ENCODE measurements at regions not wholly inside any gene's neighbourhood (a gene's known extent, or its start where the extent isn't known, plus 50 kb on each side); places are given as distances from the start of the nearest gene placed in this dataset.
"Not testable (repeated sequence)": the region's sequence is repeated elsewhere in the genome, so short reads cannot be mapped to it uniquely, and the experiment has no call there.

- Histone ChIP-seq H4K20me1 (ENCODE audit: insufficient read depth, low read length) (no peaks in the 10 kb centered on the region), H3K36me3 (ENCODE audit: insufficient read depth, low read length) (no peaks in the 10 kb centered on the region), H3K4me2 (ENCODE audit: insufficient read depth, low read length) (no peak overlapping the region), H3K27me3 (ENCODE audit: insufficient read depth, low read length, poor library complexity) (no peaks in the 10 kb centered on the region), H3K4me1 (ENCODE audit: insufficient read depth, low read length) (no peaks in the 10 kb centered on the region), H3K79me2 (ENCODE audit: insufficient read depth, low read length) (no peaks in the 10 kb centered on the region), H3K4me3 (ENCODE audit: low read depth in 1 of 2, low read length in 2 of 2) (no peak overlapping the region), H3K27ac (ENCODE audit: low read length) (no peak overlapping the region), H2AFZ (ENCODE audit: low read depth, low read length) (no peak overlapping the region), H3K9ac (ENCODE audit: low read depth, low read length) (no peak overlapping the region), H3K9me3 (ENCODE audit: insufficient read depth, low read length, severe bottlenecking) (no peaks in the 10 kb centered on the region)
- no peak for TF ChIP-seq EZH2 (IDR thresholded peaks at IDR 0.05; ENCODE audit: borderline replicate concordance, low read depth, low read length, severe bottlenecking)
- TF ChIP-seq CTCF (IDR thresholded peaks at IDR 0.05; ENCODE audit: borderline replicate concordance, extremely low read depth, low read length, poor library complexity, severe bottlenecking) = no peak
- ATAC-seq (ENCODE audit: insufficient read depth, low read depth) (no peak), DNase-seq (no peak)
These were observed 1297.6 kb upstream of the ALCAM start for GRCh38 chr3:104069114-104069513.

- no peak overlapping the region for H2AFZ ChIP-seq (ENCODE audit: low read depth, low read length)
- no peak for DNase-seq
- no peak for ATAC-seq (ENCODE audit: insufficient read depth, low read depth)
These were observed 1295.8 kb upstream of the ALCAM start for GRCh38 chr3:104070906-104071305.

GRCh38 chr3:104080088-104080626 is 1286.6 kb upstream of the ALCAM start:
- Histone ChIP-seq H3K79me2 (ENCODE audit: insufficient read depth, low read length) (no peaks in the 10 kb centered on the region), H3K27ac (ENCODE audit: low read length) (no peak overlapping the region), H2AFZ (ENCODE audit: low read depth, low read length) (no peak overlapping the region), H3K36me3 (ENCODE audit: insufficient read depth, low read length) (no peaks in the 10 kb centered on the region), H4K20me1 (ENCODE audit: insufficient read depth, low read length) (no peaks in the 10 kb centered on the region), H3K9ac (ENCODE audit: low read depth, low read length) (no peak overlapping the region), H3K4me1 (ENCODE audit: insufficient read depth, low read length) (no peaks in the 10 kb centered on the region), H3K4me3 (ENCODE audit: low read depth in 1 of 2, low read length in 2 of 2) (no peak overlapping the region), H3K9me3 (ENCODE audit: insufficient read depth, low read length, severe bottlenecking) (no peaks in the 10 kb centered on the region), H3K4me2 (ENCODE audit: insufficient read depth, low read length) (no peak overlapping the region), H3K27me3 (ENCODE audit: insufficient read depth, low read length, poor library complexity) (no peaks in the 10 kb centered on the region)
- DNase-seq (no peak), ATAC-seq (ENCODE audit: insufficient read depth, low read depth) (no peak)
- TF ChIP-seq EZH2 (IDR thresholded peaks at IDR 0.05; ENCODE audit: borderline replicate concordance, low read depth, low read length, severe bottlenecking) (no peak), CTCF (IDR thresholded peaks at IDR 0.05; ENCODE audit: borderline replicate concordance, extremely low read depth, low read length, poor library complexity, severe bottlenecking) (no peak)

More at GRCh38 chr3:104070906-104071305, 1295.8 kb upstream of the ALCAM start:
- no peaks in the 10 kb centered on the region for H3K36me3 ChIP-seq (ENCODE audit: insufficient read depth, low read length)
- no peak overlapping the region for H3K4me2 ChIP-seq (ENCODE audit: insufficient read depth, low read length)
- no peaks in the 10 kb centered on the region for H3K79me2 ChIP-seq (ENCODE audit: insufficient read depth, low read length)
- H3K4me3 ChIP-seq (ENCODE audit: low read depth in 1 of 2, low read length in 2 of 2) = no peak overlapping the region
- H3K4me1 ChIP-seq (ENCODE audit: insufficient read depth, low read length) = no peaks in the 10 kb centered on the region
- H3K9me3 ChIP-seq (ENCODE audit: insufficient read depth, low read length, severe bottlenecking) = no peaks in the 10 kb centered on the region
- H3K27me3 ChIP-seq (ENCODE audit: insufficient read depth, low read length, poor library complexity) = no peaks in the 10 kb centered on the region
- no peak overlapping the region for H3K27ac ChIP-seq (ENCODE audit: low read length)
- H3K9ac ChIP-seq (ENCODE audit: low read depth, low read length) = no peak overlapping the region
- TF ChIP-seq CTCF (IDR thresholded peaks at IDR 0.05; ENCODE audit: borderline replicate concordance, extremely low read depth, low read length, poor library complexity, severe bottlenecking) = no peak
- no peak for TF ChIP-seq EZH2 (IDR thresholded peaks at IDR 0.05; ENCODE audit: borderline replicate concordance, low read depth, low read length, severe bottlenecking)
- no peaks in the 10 kb centered on the region for H4K20me1 ChIP-seq (ENCODE audit: insufficient read depth, low read length)

GRCh38 chr3:104088738-104089137 is 1278.0 kb upstream of the ALCAM start:
- no peaks in the 10 kb centered on the region for H3K27me3 ChIP-seq (ENCODE audit: insufficient read depth, low read length, poor library complexity)
- H3K79me2 ChIP-seq (ENCODE audit: insufficient read depth, low read length) = no peaks in the 10 kb centered on the region
- DNase-seq = no peak
- H3K9me3 ChIP-seq (ENCODE audit: insufficient read depth, low read length, severe bottlenecking) = no peaks in the 10 kb centered on the region
- no peak for TF ChIP-seq CTCF (IDR thresholded peaks at IDR 0.05; ENCODE audit: borderline replicate concordance, extremely low read depth, low read length, poor library complexity, severe bottlenecking)
- TF ChIP-seq EZH2 (IDR thresholded peaks at IDR 0.05; ENCODE audit: borderline replicate concordance, low read depth, low read length, severe bottlenecking) = no peak
- no peak overlapping the region for H3K27ac ChIP-seq (ENCODE audit: low read length)
- H3K4me3 ChIP-seq (ENCODE audit: low read depth in 1 of 2, low read length in 2 of 2) = no peak overlapping the region
- H3K36me3 ChIP-seq (ENCODE audit: insufficient read depth, low read length) = no peaks in the 10 kb centered on the region
- H3K4me2 ChIP-seq (ENCODE audit: insufficient read depth, low read length) = no peak overlapping the region
- no peak overlapping the region for H3K9ac ChIP-seq (ENCODE audit: low read depth, low read length)
- no peak overlapping the region for H2AFZ ChIP-seq (ENCODE audit: low read depth, low read length)
- H4K20me1 ChIP-seq (ENCODE audit: insufficient read depth, low read length) = no peaks in the 10 kb centered on the region
- H3K4me1 ChIP-seq (ENCODE audit: insufficient read depth, low read length) = no peaks in the 10 kb centered on the region
- ATAC-seq (ENCODE audit: insufficient read depth, low read depth) = no peak

GRCh38 chr3:104089987-104090386 is 1276.7 kb upstream of the ALCAM start:
- not testable (repeated sequence) for H4K20me1 ChIP-seq (ENCODE audit: insufficient read depth, low read length); H3K4me3 ChIP-seq (ENCODE audit: low read depth in 1 of 2, low read length in 2 of 2); H3K4me2 ChIP-seq (ENCODE audit: insufficient read depth, low read length)

More at GRCh38 chr3:104089987-104090386, 1276.7 kb upstream of the ALCAM start:
- H3K27me3 ChIP-seq (ENCODE audit: insufficient read depth, low read length, poor library complexity); H2AFZ ChIP-seq (ENCODE audit: low read depth, low read length); ATAC-seq (ENCODE audit: insufficient read depth, low read depth); H3K9me3 ChIP-seq (ENCODE audit: insufficient read depth, low read length, severe bottlenecking); H3K79me2 ChIP-seq (ENCODE audit: insufficient read depth, low read length); DNase-seq; H3K9ac ChIP-seq (ENCODE audit: low read depth, low read length); H3K36me3 ChIP-seq (ENCODE audit: insufficient read depth, low read length); H3K4me1 ChIP-seq (ENCODE audit: insufficient read depth, low read length); H3K27ac ChIP-seq (ENCODE audit: low read length): not testable (repeated sequence)
